ENCODE measurements at regions not wholly inside any gene's neighbourhood (a gene's known extent, or its start where the extent isn't known, plus 50 kb on each side); places are given as distances from the start of the nearest gene placed in this dataset.

DNA sequence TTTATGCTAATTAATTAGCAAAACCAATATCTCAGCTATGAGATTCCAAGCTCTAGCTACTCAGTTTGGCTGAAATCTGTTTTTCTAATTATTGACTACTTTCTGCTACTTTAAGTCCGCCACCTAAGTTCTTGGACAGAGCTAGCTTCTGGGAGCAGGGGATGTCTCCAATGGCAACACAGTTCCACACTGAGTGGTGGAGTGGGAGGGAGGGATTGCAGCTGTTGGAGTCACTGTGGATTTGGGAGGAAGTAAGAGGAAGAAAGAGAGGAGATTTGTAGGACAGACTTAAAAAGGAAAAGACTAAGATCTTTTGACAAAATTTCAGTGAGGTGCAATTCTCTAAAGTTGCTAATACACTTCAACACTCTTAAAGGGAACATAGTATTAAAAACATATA lies 450.8 kb downstream of the NFIB start:
- TF ChIP-seq, protein P1, sequence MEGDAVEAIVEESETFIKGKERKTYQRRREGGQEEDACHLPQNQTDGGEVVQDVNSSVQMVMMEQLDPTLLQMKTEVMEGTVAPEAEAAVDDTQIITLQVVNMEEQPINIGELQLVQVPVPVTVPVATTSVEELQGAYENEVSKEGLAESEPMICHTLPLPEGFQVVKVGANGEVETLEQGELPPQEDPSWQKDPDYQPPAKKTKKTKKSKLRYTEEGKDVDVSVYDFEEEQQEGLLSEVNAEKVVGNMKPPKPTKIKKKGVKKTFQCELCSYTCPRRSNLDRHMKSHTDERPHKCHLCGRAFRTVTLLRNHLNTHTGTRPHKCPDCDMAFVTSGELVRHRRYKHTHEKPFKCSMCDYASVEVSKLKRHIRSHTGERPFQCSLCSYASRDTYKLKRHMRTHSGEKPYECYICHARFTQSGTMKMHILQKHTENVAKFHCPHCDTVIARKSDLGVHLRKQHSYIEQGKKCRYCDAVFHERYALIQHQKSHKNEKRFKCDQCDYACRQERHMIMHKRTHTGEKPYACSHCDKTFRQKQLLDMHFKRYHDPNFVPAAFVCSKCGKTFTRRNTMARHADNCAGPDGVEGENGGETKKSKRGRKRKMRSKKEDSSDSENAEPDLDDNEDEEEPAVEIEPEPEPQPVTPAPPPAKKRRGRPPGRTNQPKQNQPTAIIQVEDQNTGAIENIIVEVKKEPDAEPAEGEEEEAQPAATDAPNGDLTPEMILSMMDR (IDR thresholded peaks at IDR 0.05; ENCODE audit: insufficient read depth, low read length, poor library complexity, severe bottlenecking), result no peak

DNA sequence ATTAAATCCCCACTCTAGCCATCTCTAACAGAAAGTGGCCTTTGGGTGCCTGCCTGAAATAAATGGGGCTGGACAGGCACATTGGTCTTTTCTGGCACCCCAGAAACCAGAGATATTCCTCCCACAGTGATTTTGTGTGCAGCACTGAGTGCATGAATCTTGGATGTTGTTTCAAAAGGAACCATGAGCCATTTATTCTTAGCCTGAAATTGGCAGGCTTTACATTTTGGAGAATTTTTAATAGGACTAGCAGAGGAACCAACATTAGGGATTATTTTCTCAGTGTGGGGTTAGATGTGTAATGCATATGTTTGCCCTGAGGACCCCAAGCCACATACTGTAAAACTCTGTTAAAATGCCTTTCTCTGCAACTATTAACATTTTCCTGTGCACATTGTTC lies 451.3 kb downstream of the NFIB start:
- DNase-seq (ENCODE audit: extremely low read depth, insufficient read length), result no peak
- no peaks in the 10 kb centered on the region for H3K36me3 ChIP-seq (ENCODE audit: control insufficient read depth, insufficient read depth, low read length)
- H3K27me3 ChIP-seq (replicated peaks; ENCODE audit: control insufficient read depth, insufficient read depth, low read length), result no peaks in the 10 kb centered on the region
- TF ChIP-seq, protein P1 (IDR thresholded peaks at IDR 0.05; ENCODE audit: insufficient read depth, low read length, poor library complexity, severe bottlenecking), result no peak
- no peak overlapping the region for H3K4me3 ChIP-seq (replicated peaks; ENCODE audit: low read depth, low read length)

More for the DNA sequence above, 450.8 kb downstream of the NFIB start:
- no peaks in the 10 kb centered on the region for H3K27me3 ChIP-seq (replicated peaks; ENCODE audit: control insufficient read depth, insufficient read depth, low read length)
- no peaks in the 10 kb centered on the region for H3K36me3 ChIP-seq (ENCODE audit: control insufficient read depth, insufficient read depth, low read length)
- H3K4me3 ChIP-seq (replicated peaks; ENCODE audit: low read depth, low read length), result no peak overlapping the region
- no peak for DNase-seq (ENCODE audit: extremely low read depth, insufficient read length)

DNA sequence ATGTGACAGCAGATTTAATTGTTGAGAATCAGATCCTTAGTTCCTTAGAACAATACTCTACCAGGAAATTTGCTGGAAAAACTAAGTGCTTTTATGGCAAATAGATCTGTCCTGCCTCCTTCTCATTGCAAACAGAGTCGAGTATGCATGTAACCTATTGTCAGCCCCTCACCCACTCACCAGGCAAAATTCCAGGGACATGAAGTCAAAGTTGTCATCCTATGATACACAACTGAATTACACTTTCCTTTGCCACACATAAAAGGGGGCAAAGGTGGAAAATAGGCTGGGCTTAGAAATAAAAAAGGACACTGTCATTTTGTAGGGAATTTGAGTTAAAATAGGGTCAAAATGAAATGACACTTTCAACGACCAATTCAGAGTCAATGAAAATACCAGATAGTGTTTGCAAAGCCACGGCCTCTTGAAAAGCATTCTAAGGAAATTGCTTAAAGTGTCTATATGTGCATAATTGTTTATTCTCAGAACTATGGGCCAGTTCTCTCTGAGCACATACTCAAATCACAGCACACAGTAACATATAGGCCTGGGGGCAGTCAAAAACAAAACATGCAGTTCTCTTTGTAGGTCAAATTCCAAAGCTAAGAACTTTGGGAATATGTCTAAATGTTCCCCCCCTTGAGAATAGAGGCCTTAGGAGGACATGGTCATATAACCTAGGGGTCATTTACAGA lies 452.8 kb downstream of the NFIB start:
- no peak overlapping the region for H3K4me3 ChIP-seq (replicated peaks; ENCODE audit: low read depth, low read length)
- no peak for DNase-seq (ENCODE audit: extremely low read depth, insufficient read length)
- H3K27me3 ChIP-seq (replicated peaks; ENCODE audit: control insufficient read depth, insufficient read depth, low read length), result no peaks in the 10 kb centered on the region
- TF ChIP-seq, protein P1 (IDR thresholded peaks at IDR 0.05; ENCODE audit: insufficient read depth, low read length, poor library complexity, severe bottlenecking), result no peak
- no peaks in the 10 kb centered on the region for H3K36me3 ChIP-seq (ENCODE audit: control insufficient read depth, insufficient read depth, low read length)

DNA sequence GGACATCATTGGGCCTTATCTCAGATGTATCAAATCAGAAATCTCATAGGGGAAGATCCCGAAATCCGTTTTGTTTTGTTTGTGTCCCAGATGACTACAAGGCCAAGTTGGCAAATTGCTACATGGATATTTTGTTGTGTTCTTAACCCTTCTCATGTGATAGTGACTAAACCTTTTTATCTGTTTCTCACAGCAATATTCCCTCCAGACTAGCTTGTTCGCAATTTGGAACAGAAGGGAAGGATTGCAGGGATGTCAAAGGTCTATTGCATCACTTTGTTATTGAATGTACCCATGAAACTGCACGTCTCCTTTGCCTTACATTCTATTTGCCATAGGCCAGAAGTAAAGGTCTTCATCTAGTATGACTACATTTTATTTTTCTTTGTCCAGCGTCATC lies 453.9 kb downstream of the NFIB start:
- Histone ChIP-seq H3K36me3 (ENCODE audit: control insufficient read depth, insufficient read depth, low read length) (no peaks in the 10 kb centered on the region), H3K4me3 (replicated peaks; ENCODE audit: low read depth, low read length) (no peak overlapping the region), H3K27me3 (replicated peaks; ENCODE audit: control insufficient read depth, insufficient read depth, low read length) (no peaks in the 10 kb centered on the region)
- DNase-seq (ENCODE audit: extremely low read depth, insufficient read length), result no peak
- TF ChIP-seq, protein P1 (IDR thresholded peaks at IDR 0.05; ENCODE audit: insufficient read depth, low read length, poor library complexity, severe bottlenecking), result no peak

DNA sequence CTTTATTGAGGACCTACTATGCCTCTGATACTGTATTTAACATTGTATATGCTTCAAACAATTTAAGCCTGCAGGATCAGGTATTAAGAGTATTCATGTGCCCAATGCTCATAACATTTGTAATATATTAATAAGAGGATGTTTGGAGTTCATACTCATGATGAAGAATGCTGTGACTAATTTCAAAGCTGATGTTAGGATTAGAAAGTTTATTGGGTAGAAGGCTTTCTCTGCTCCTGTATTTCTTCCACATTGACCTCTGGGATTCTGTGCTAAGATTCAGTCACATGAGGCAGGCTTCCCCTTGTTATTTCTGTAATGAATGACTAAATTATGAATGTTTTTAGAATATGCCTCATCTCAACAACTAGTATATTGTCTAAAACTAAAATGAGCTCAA lies 456.4 kb downstream of the NFIB start:
- TF ChIP-seq, protein P1 (IDR thresholded peaks at IDR 0.05; ENCODE audit: insufficient read depth, low read length, poor library complexity, severe bottlenecking), result no peak
- Histone ChIP-seq H3K36me3 (ENCODE audit: control insufficient read depth, insufficient read depth, low read length) (no peaks in the 10 kb centered on the region), H3K27me3 (replicated peaks; ENCODE audit: control insufficient read depth, insufficient read depth, low read length) (no peaks in the 10 kb centered on the region), H3K4me3 (replicated peaks; ENCODE audit: low read depth, low read length) (no peak overlapping the region)
- no peak for DNase-seq (ENCODE audit: extremely low read depth, insufficient read length)

DNA sequence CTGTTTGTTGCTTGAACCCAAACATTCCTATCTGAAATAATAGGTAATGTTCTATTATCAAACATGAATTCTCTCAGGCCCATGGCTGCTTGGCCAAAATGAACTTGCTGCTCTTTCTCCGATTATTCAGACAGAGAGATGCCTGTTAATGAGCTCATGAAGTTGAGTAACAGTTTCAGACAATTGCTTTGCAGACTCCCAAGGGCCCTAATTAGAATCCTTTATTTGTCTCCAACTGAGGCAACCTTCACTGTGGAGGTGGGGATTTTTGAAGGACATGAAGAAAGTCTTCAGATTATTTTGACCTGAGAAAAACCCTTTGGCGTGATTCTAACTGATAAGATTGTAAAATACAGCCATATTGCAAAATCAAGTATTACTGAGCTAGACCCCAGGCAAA lies 466.7 kb downstream of the NFIB start:
- H3K27me3 ChIP-seq (replicated peaks; ENCODE audit: control insufficient read depth, insufficient read depth, low read length), result no peaks in the 10 kb centered on the region
- no peak for DNase-seq (ENCODE audit: extremely low read depth, insufficient read length)
- no peaks in the 10 kb centered on the region for H3K36me3 ChIP-seq (ENCODE audit: control insufficient read depth, insufficient read depth, low read length)
- TF ChIP-seq, protein P1 (IDR thresholded peaks at IDR 0.05; ENCODE audit: insufficient read depth, low read length, poor library complexity, severe bottlenecking), result no peak
- H3K4me3 ChIP-seq (replicated peaks; ENCODE audit: low read depth, low read length), result no peak overlapping the region
